H1 (cell line): ENCODE measurements at regions not wholly inside any gene's neighbourhood (a gene's known extent, or its start where the extent isn't known, plus 50 kb on each side); places are given as distances from the start of the nearest gene placed in this dataset.

Experiments
- CTCF ChIA-PET: fragments of 300-600 bp; sonication (Branson Sonifier 250); formaldehyde crosslinking; loops from one replicate; lab custom pipeline; 2021; ENCODE audit not compliant: partially characterized antibody; lab: Charles Lee
- POLR2A ChIA-PET: fragments of 300-600 bp; sonication (Branson Sonifier 250); formaldehyde crosslinking; loops from one replicate; lab custom pipeline; 2021; ENCODE audit warnings: inconsistent platforms; ENCODE audit not compliant: partially characterized antibody; lab: Charles Lee
- DNase-seq, 2 experiments: peaks; one replicate each; pipeline versions ENCODE4 v3.0.0 to v3.0.0-alpha.2; 2010 to 2022; ENCODE audit warnings: low spot score in 2 of 2, low read depth in 1 of 2, mixed read lengths in 1 of 2
- FAIRE-seq: peaks from 2 replicates; lab custom pipeline; 2011; peaks lifted over from hg19 to GRCh38; lab: Jason Lieb, UNC
- H2AFZ ChIP-seq: 2 replicates; pipeline ENCODE4 v1.8.1; 2012; ENCODE audit warnings: low read length, inconsistent platforms
- H2AK5ac ChIP-seq: 2 replicates; pipeline ENCODE4 v1.6.1; 2013; ENCODE audit warnings: low read depth, low read length
- H2BK120ac ChIP-seq: replicated peaks from 2 replicates; pipeline ENCODE3; 2013; ENCODE audit warnings: low read depth, low read length, inconsistent platforms
- H2BK12ac ChIP-seq: 2 replicates; pipeline ENCODE4 v1.6.1; 2013; ENCODE audit warnings: low read depth, low read length
- H2BK15ac ChIP-seq: 2 replicates; pipeline ENCODE4 v1.6.1; 2013; ENCODE audit warnings: low read length
- H2BK20ac ChIP-seq: 2 replicates; pipeline ENCODE4 v1.6.1; 2013; ENCODE audit warnings: low read length
- H2BK5ac ChIP-seq: 2 replicates; pipeline ENCODE4 v1.6.1; 2013; ENCODE audit warnings: low read depth, low read length
- H3K14ac ChIP-seq: 2 replicates; pipeline ENCODE4 v1.6.1; 2013; ENCODE audit warnings: inconsistent platforms; ENCODE audit not compliant: insufficient read length
- H3K18ac ChIP-seq: 2 replicates; pipeline ENCODE4 v1.6.1; 2013; ENCODE audit warnings: low read length; ENCODE audit errors: extremely low read depth
- H3K23ac ChIP-seq: 2 replicates; pipeline ENCODE4 v1.6.1; 2013; ENCODE audit warnings: inconsistent platforms; ENCODE audit not compliant: insufficient read length
- H3K23me2 ChIP-seq: 2 replicates; pipeline ENCODE4 v1.6.1; 2013; ENCODE audit warnings: low read depth, low read length
- H3K27ac ChIP-seq: 2 replicates; pipeline ENCODE4 v1.6.1; 2011; ENCODE audit warnings: low read depth, low read length, inconsistent platforms
- H3K27me3 ChIP-seq, 4 experiments: replicated peaks in 1 of 4; 1 replicate in 1 of 4; 2 replicates in 3 of 4; pipeline versions ENCODE4 v1.6.1 to v1.8.1; 2011 to 2013; ENCODE audit warnings: low read length in 3 of 4, mild to moderate bottlenecking in 3 of 4, inconsistent platforms in 2 of 4, mixed read lengths in 2 of 4, moderate library complexity in 1 of 4; ENCODE audit not compliant: control insufficient read depth in 3 of 4, insufficient read depth in 3 of 4; ENCODE audit errors: extremely low read depth in 1 of 4
- H3K36me3 ChIP-seq, 4 experiments: 2 replicates each; pipeline versions ENCODE4 v1.6.1 to v1.8.1; 2011 to 2013; ENCODE audit warnings: mild to moderate bottlenecking in 4 of 4, low read length in 3 of 4, moderate library complexity in 2 of 4, control low read depth in 1 of 4, inconsistent platforms in 1 of 4; ENCODE audit not compliant: insufficient read depth in 4 of 4, control insufficient read depth in 2 of 4
- H3K4ac ChIP-seq: replicated peaks from 2 replicates; pipeline ENCODE3; 2013; ENCODE audit warnings: low read length, low read depth, mixed read lengths, inconsistent platforms; ENCODE audit not compliant: insufficient read length
- H3K4me1 ChIP-seq, 4 experiments: replicated peaks in 1 of 4; 1 replicate in 1 of 4; 2 replicates in 3 of 4; pipeline versions ENCODE4 v1.6.1 to v1.8.1; 2011 to 2013; ENCODE audit warnings: low read length in 3 of 4, inconsistent platforms in 2 of 4, mixed read lengths in 1 of 4; ENCODE audit not compliant: insufficient read depth in 4 of 4, control insufficient read depth in 3 of 4
- H3K4me2 ChIP-seq, 2 experiments: 2 replicates each; pipeline versions ENCODE4 v1.6.1 to v1.8.1; 2011 to 2013; ENCODE audit warnings: low read depth in 2 of 2, low read length in 2 of 2, control low read depth in 1 of 2, inconsistent platforms in 1 of 2, mild to moderate bottlenecking in 1 of 2; ENCODE audit not compliant: insufficient read depth in 1 of 2
- H3K4me3 ChIP-seq, 4 experiments: fragments of 200-600, 300-600 bp in 1 of 4; sonication (generic), shearing (Covaris generic), sonication (Bioruptor Twin) in 1 of 4; 2 replicates each; pipeline versions ENCODE4 v1.5.1 to v1.8.1; 2011 to 2016; ENCODE audit warnings: low read length in 4 of 4, low read depth in 3 of 4, control low read depth in 2 of 4, inconsistent platforms in 2 of 4, mild to moderate bottlenecking in 2 of 4, mixed read lengths in 1 of 4, moderate library complexity in 1 of 4; ENCODE audit not compliant: insufficient read depth in 2 of 4; ENCODE audit errors: extremely low read depth in 1 of 4
- H3K56ac ChIP-seq: replicated peaks from 2 replicates; pipeline ENCODE3; 2013; ENCODE audit warnings: low read depth, mild to moderate bottlenecking, mixed read lengths, low read length, inconsistent platforms; ENCODE audit not compliant: insufficient read length
- H3K79me1 ChIP-seq: 2 replicates; pipeline ENCODE4 v1.6.1; 2013; ENCODE audit warnings: low read depth, low read length, control low read depth
- H3K79me2 ChIP-seq, 2 experiments: 2 replicates each; pipeline versions ENCODE4 v1.6.1 to v1.8.1; 2012 to 2013; ENCODE audit warnings: low read length in 2 of 2, mild to moderate bottlenecking in 2 of 2, inconsistent platforms in 1 of 2; ENCODE audit not compliant: insufficient read depth in 2 of 2, control insufficient read depth in 1 of 2
- H3K9ac ChIP-seq, 4 experiments: replicated peaks in 1 of 4; 1 replicate in 1 of 4; 2 replicates in 3 of 4; pipeline versions ENCODE4 v1.6.1 to v1.8.1; 2011 to 2013; ENCODE audit warnings: low read depth in 3 of 4, low read length in 3 of 4, control low read depth in 2 of 4, mild to moderate bottlenecking in 2 of 4, moderate library complexity in 2 of 4, inconsistent platforms in 1 of 4; ENCODE audit errors: extremely low read depth in 1 of 4
- H3K9me3 ChIP-seq, 2 experiments: 2 replicates each; pipeline versions ENCODE4 v1.6.1 to v1.8.1; 2012 to 2013; ENCODE audit warnings: mild to moderate bottlenecking in 2 of 2, moderate library complexity in 2 of 2, control low read depth in 1 of 2, inconsistent platforms in 1 of 2, low read depth in 1 of 2, low read length in 1 of 2, mixed read lengths in 1 of 2; ENCODE audit not compliant: insufficient read depth in 2 of 2
- H4K20me1 ChIP-seq, 2 experiments: replicated peaks in 1 of 2; 2 replicates each; pipeline versions ENCODE3 to v1.8.1; 2011 to 2013; ENCODE audit warnings: inconsistent platforms in 2 of 2, low read length in 2 of 2, mild to moderate bottlenecking in 1 of 2; ENCODE audit not compliant: insufficient read depth in 2 of 2, control insufficient read depth in 1 of 2
- H4K5ac ChIP-seq: 2 replicates; pipeline ENCODE4 v1.6.1; 2013; ENCODE audit warnings: low read length, low read depth, mixed read lengths, inconsistent platforms; ENCODE audit not compliant: insufficient read length
- H4K8ac ChIP-seq: 2 replicates; pipeline ENCODE4 v1.8.0; 2013; ENCODE audit warnings: mild to moderate bottlenecking, moderate library complexity, low read length, inconsistent platforms; ENCODE audit not compliant: insufficient read depth; ENCODE audit errors: extremely low read depth
- H4K91ac ChIP-seq: replicated peaks from 2 replicates; pipeline ENCODE3; 2013; ENCODE audit warnings: low read length, mixed read lengths, inconsistent platforms; ENCODE audit not compliant: insufficient read length
- BCL11A ChIP-seq, 2 experiments: IDR thresholded peaks; one replicate each; pipeline ENCODE4 v1.6.1; 2011; ENCODE audit warnings: low read depth in 2 of 2, low read length in 2 of 2, mild to moderate bottlenecking in 2 of 2
- CEBPB ChIP-seq: IDR thresholded peaks from 2 replicates; pipeline ENCODE4 v1.6.1; 2012; ENCODE audit warnings: low read depth, low read length
- EZH2 ChIP-seq: fragments of 200-600 bp; sonication (generic); IDR thresholded peaks from 2 replicates; pipeline ENCODE4 v1.7.1; 2012; ENCODE audit warnings: low read depth, mild to moderate bottlenecking, moderate library complexity, low read length, inconsistent platforms; ENCODE audit not compliant: severe bottlenecking
- NANOG ChIP-seq: IDR thresholded peaks from 2 replicates; pipeline ENCODE4 v1.6.1; 2011; ENCODE audit warnings: low read length, low read depth, mild to moderate bottlenecking, inconsistent platforms; ENCODE audit not compliant: insufficient read depth, poor library complexity, severe bottlenecking
- POU5F1 ChIP-seq: IDR thresholded peaks from 2 replicates; pipeline ENCODE4 v1.6.1; 2011; ENCODE audit warnings: low read depth, mild to moderate bottlenecking, low read length, moderate library complexity
- RXRA ChIP-seq: IDR thresholded peaks from 2 replicates; pipeline ENCODE4 v1.6.1; 2011; ENCODE audit warnings: low read depth, mild to moderate bottlenecking, low read length, moderate library complexity; ENCODE audit not compliant: insufficient read depth
- SIN3A ChIP-seq, 2 experiments: IDR thresholded peaks in 1 of 2; conservative IDR thresholded peaks in 1 of 2; 2 replicates each; pipeline ENCODE4 v1.6.1; 2011 to 2012; ENCODE audit warnings: low read length in 2 of 2, improper control_type of control experiment in 1 of 2, low read depth in 1 of 2, mild to moderate bottlenecking in 1 of 2
- SIX5 ChIP-seq: IDR thresholded peaks from 2 replicates; pipeline ENCODE4 v1.6.1; 2011; ENCODE audit warnings: mild to moderate bottlenecking, low read depth, low read length
- SP1 ChIP-seq: IDR thresholded peaks from 2 replicates; pipeline ENCODE4 v1.6.1; 2011; ENCODE audit warnings: low read depth, low read length
- SP2 ChIP-seq: IDR thresholded peaks from 2 replicates; pipeline ENCODE4 v1.6.1; 2012; ENCODE audit warnings: mild to moderate bottlenecking, low read length, inconsistent platforms
- SP4 ChIP-seq: IDR thresholded peaks from 2 replicates; pipeline ENCODE4 v1.6.1; 2012; ENCODE audit warnings: low read length, inconsistent platforms
- TBP ChIP-seq: IDR thresholded peaks from 2 replicates; pipeline ENCODE4 v1.6.1; 2011; ENCODE audit warnings: low read depth, low read length, improper control_type of control experiment
- ZNF274 ChIP-seq: IDR thresholded peaks from 2 replicates; pipeline ENCODE4 v1.7.0; 2012; ENCODE audit warnings: low read length, borderline replicate concordance; ENCODE audit errors: extremely low read depth
- TF ChIP-seq, protein P1 (sequence below): IDR thresholded peaks from 2 replicates; pipeline ENCODE4 v1.6.1; 2011; ENCODE audit warnings: low read length, improper control_type of control experiment
- TF ChIP-seq, protein P2 (sequence below): IDR thresholded peaks from 2 replicates; pipeline ENCODE4 v1.6.1; 2012; ENCODE audit warnings: inconsistent platforms

DNA sequence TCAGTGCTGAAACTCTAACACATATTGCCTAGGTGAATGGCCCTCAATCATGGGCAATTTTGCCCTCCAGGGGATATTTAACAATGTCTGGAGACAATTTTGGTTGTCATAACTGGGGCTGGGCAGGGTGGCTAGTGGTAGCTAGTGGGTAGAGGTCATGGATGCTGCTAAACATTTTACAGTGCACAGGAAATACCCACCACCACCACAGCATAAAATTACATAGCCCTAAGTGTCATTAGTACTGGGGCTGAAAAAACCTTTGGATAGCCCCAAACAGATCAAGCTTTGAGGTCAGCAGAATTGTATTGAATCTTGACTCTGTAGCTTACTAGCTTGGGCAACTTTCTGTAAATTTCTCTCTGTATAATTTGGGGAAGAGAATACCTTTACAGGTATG, 758.0 kb downstream of the BCL11B start:
- H3K4me1 ChIP-seq, result peaks cover 0 to 6% (median 5%) of the 10 kb centered on the region in 4 experiments; a peak in 2 of 7 replicates
- H3K36me3 ChIP-seq, result no peaks in the 10 kb centered on the region
- no peaks in the 10 kb centered on the region for H3K27me3 ChIP-seq
- H3K14ac ChIP-seq, result no peak overlapping the region
- no peak overlapping the region for H3K4me2 ChIP-seq
- no peaks in the 10 kb centered on the region for H4K20me1 ChIP-seq
- no peak for FAIRE-seq
- ChIA-PET CTCF (no interaction called here), POLR2A (no interaction called here)
- H2AK5ac ChIP-seq, result no peak overlapping the region
- no peak overlapping the region for H3K27ac ChIP-seq
- H2BK15ac ChIP-seq, result no peak overlapping the region
- no peak overlapping the region for H3K4me3 ChIP-seq
- no peaks in the 10 kb centered on the region for H3K23me2 ChIP-seq
- H2AFZ ChIP-seq, result no peak overlapping the region
- no peak overlapping the region for H3K23ac ChIP-seq
- no peak overlapping the region for H2BK5ac ChIP-seq
- H3K79me1 ChIP-seq, result no peaks in the 10 kb centered on the region
- H3K79me2 ChIP-seq, result no peaks in the 10 kb centered on the region
- no peak overlapping the region for H3K4ac ChIP-seq
- no peaks in the 10 kb centered on the region for H3K9me3 ChIP-seq
- H2BK20ac ChIP-seq, result no peak overlapping the region
- no peak overlapping the region for H3K56ac ChIP-seq
- H3K9ac ChIP-seq, result no peak overlapping the region
- no peak for DNase-seq
- no peak overlapping the region for H3K18ac ChIP-seq
- no peak overlapping the region for H2BK120ac ChIP-seq
- no peak overlapping the region for H2BK12ac ChIP-seq
- no peak overlapping the region for H4K8ac ChIP-seq
- no peak overlapping the region for H4K5ac ChIP-seq
- H4K91ac ChIP-seq, result no peak overlapping the region
- no peak for TF ChIP-seq RXRA
- TF ChIP-seq NANOG, result no peak
- no peak for TF ChIP-seq POU5F1
- no peak for TF ChIP-seq TBP
- TF ChIP-seq SP4, result no peak
- no peak for TF ChIP-seq SIN3A (conservative IDR thresholded peaks at IDR 0.05 in 1 of 2, IDR thresholded peaks at IDR 0.05 in 1 of 2; ENCODE audit: low read depth in 1 of 2, low read length in 2 of 2)
- TF ChIP-seq SP1, result no peak
- no peak for TF ChIP-seq ZNF274
- TF ChIP-seq, protein P1, sequence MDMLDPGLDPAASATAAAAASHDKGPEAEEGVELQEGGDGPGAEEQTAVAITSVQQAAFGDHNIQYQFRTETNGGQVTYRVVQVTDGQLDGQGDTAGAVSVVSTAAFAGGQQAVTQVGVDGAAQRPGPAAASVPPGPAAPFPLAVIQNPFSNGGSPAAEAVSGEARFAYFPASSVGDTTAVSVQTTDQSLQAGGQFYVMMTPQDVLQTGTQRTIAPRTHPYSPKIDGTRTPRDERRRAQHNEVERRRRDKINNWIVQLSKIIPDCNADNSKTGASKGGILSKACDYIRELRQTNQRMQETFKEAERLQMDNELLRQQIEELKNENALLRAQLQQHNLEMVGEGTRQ, result no peak
- no peak for TF ChIP-seq SP2
- TF ChIP-seq SIX5, result no peak
- TF ChIP-seq CEBPB, result no peak
- no peak for TF ChIP-seq EZH2
- TF ChIP-seq, protein P2, sequence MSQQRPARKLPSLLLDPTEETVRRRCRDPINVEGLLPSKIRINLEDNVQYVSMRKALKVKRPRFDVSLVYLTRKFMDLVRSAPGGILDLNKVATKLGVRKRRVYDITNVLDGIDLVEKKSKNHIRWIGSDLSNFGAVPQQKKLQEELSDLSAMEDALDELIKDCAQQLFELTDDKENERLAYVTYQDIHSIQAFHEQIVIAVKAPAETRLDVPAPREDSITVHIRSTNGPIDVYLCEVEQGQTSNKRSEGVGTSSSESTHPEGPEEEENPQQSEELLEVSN, result no peak
- no peak for TF ChIP-seq BCL11A (IDR thresholded peaks at IDR 0.05; ENCODE audit: low read depth in 2 of 2, low read length in 2 of 2)
